Keratinocyte (primary cell): ENCODE measurements at regions not wholly inside any gene's neighbourhood (a gene's known extent, or its start where the extent isn't known, plus 50 kb on each side); places are given as distances from the start of the nearest gene placed in this dataset.

Experiments used
- CTCF ChIP-seq, 3 experiments: IDR thresholded peaks in 1 of 3; conservative IDR thresholded peaks in 1 of 3; optimal IDR thresholded peaks in 1 of 3; 2 replicates in 2 of 3; 3 replicates in 1 of 3; pipeline versions ENCODE3 to v1.5.1; 2011; ENCODE audit warnings: low read length in 3 of 3, mild to moderate bottlenecking in 3 of 3, moderate library complexity in 2 of 3, control low read depth in 1 of 3, inconsistent platforms in 1 of 3; ENCODE audit not compliant: insufficient read depth in 2 of 3; ENCODE audit errors: extremely low read depth in 1 of 3
- EZH2 ChIP-seq: IDR thresholded peaks from one replicate; pipeline ENCODE4 v1.6.1; 2012; ENCODE audit warnings: inconsistent platforms, mild to moderate bottlenecking, low read length, moderate library complexity

- TF ChIP-seq CTCF (optimal IDR thresholded peaks at IDR 0.05 in 1 of 3, IDR thresholded peaks at IDR 0.05 in 1 of 3, conservative IDR thresholded peaks at IDR 0.05 in 1 of 3; ENCODE audit: extremely low read depth in 1 of 3, insufficient read depth in 2 of 3, low read length in 3 of 3) (no peak), EZH2 (no peak)
These were observed 1869.7 kb downstream of the PCDH7 start for GRCh38 chr4:32589853-32590252.
